Endothelial cell (in vitro differentiated cells): ENCODE measurements at regions not wholly inside any gene's neighbourhood (a gene's known extent, or its start where the extent isn't known, plus 50 kb on each side); places are given as distances from the start of the nearest gene placed in this dataset.

Experiments used
- DNase-seq: peaks from one replicate; pipeline ENCODE4 v3.0.0; 2021; ENCODE audit warnings: low spot score
- H3K27ac Mint-ChIP-seq: one replicate; pipeline ENCODE4 v1.8.0; 2021; ENCODE audit warnings: mixed read lengths, inconsistent platforms; ENCODE audit not compliant: unreplicated experiment
- H3K27me3 Mint-ChIP-seq: one replicate; pipeline ENCODE4 v1.8.0; 2021; ENCODE audit warnings: mild to moderate bottlenecking, moderate library complexity, mixed read lengths, inconsistent platforms; ENCODE audit not compliant: unreplicated experiment
- H3K36me3 Mint-ChIP-seq: one replicate; pipeline ENCODE4 v1.8.0; 2021; ENCODE audit warnings: mild to moderate bottlenecking, low read depth, mixed read lengths, inconsistent platforms; ENCODE audit not compliant: unreplicated experiment
- H3K4me1 Mint-ChIP-seq: one replicate; pipeline ENCODE4 v1.8.0; 2021; ENCODE audit warnings: mild to moderate bottlenecking, mixed read lengths, inconsistent platforms; ENCODE audit not compliant: unreplicated experiment
- H3K4me3 Mint-ChIP-seq: one replicate; pipeline ENCODE4 v1.8.0; 2021; ENCODE audit warnings: mild to moderate bottlenecking, mixed read lengths, inconsistent platforms; ENCODE audit not compliant: unreplicated experiment
- H3K9me3 Mint-ChIP-seq: one replicate; pipeline ENCODE4 v1.8.0; 2021; ENCODE audit warnings: mixed read lengths, inconsistent platforms; ENCODE audit not compliant: unreplicated experiment
- TF ChIP-seq, protein P1 (sequence below): fragments of 200-600 bp; sonication (generic); IDR thresholded peaks from one replicate; pipeline ENCODE4 v1.5.0; 2021; ENCODE audit warnings: antibody characterized with exemption; ENCODE audit not compliant: unreplicated experiment

DNA sequence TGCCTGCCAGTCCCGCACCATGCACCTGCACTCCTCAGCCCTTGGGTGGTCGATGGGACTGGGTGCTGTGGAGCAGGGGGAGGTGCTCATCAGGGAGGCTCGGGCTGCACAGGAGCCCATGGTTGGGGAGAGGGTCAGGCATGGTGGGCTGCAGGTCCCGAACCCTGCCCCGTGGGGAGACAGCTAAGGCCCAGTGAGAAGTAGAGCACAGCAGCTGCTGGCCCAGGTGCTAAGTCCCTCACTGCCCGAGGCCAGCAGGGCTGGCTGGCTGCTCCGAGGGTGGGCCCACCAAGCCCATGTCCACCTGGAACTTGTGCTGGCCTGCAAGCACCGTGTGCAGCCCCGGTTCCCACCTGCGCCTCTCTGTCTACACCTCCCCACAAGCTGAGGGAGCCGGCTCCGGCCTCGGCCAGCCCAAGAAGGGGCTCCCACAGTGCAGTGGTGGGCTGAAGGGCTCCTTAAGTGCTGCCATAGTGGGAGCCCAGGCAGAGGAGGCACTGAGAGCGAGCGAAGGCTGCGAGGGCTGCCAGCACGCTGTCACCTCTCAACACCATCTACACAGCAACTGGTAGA, 88.5 kb upstream of the ELAVL2 start:
- Mint-ChIP-seq H3K4me1 (no peaks in the 10 kb centered on the region), H3K27ac (no peak overlapping the region), H3K27me3 (no peaks in the 10 kb centered on the region), H3K36me3 (no peaks in the 10 kb centered on the region), H3K4me3 (no peak overlapping the region), H3K9me3 (no peaks in the 10 kb centered on the region)
- no peak for DNase-seq
- TF ChIP-seq, protein P1, sequence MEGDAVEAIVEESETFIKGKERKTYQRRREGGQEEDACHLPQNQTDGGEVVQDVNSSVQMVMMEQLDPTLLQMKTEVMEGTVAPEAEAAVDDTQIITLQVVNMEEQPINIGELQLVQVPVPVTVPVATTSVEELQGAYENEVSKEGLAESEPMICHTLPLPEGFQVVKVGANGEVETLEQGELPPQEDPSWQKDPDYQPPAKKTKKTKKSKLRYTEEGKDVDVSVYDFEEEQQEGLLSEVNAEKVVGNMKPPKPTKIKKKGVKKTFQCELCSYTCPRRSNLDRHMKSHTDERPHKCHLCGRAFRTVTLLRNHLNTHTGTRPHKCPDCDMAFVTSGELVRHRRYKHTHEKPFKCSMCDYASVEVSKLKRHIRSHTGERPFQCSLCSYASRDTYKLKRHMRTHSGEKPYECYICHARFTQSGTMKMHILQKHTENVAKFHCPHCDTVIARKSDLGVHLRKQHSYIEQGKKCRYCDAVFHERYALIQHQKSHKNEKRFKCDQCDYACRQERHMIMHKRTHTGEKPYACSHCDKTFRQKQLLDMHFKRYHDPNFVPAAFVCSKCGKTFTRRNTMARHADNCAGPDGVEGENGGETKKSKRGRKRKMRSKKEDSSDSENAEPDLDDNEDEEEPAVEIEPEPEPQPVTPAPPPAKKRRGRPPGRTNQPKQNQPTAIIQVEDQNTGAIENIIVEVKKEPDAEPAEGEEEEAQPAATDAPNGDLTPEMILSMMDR = no peak

DNA sequence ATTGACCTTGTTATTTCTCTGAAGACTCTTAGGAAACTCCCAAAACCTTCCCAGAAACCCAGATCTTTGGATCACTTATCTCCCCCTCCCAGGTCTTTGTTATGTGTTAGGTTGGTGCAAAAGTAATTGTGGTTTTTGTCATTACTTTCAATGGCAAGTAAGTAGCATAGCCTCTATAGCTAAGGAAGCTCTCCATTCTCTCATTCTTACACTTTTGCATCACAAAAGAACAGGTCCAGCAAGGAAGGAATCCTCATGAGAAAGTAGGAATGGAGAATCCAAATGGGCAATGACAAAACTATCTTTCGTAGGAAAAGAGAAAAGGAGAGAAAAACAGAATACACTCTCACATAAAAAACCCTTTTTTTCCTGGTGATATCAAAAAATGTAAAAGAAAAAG, 81.3 kb upstream of the ELAVL2 start:
- no peaks in the 10 kb centered on the region for H3K4me1 Mint-ChIP-seq
- H3K27me3 Mint-ChIP-seq = no peaks in the 10 kb centered on the region
- no peak overlapping the region for H3K4me3 Mint-ChIP-seq
- DNase-seq = no peak
- H3K27ac Mint-ChIP-seq = no peak overlapping the region
- H3K36me3 Mint-ChIP-seq = no peaks in the 10 kb centered on the region
- H3K9me3 Mint-ChIP-seq = no peaks in the 10 kb centered on the region
- TF ChIP-seq, protein P1 = no peak

DNA sequence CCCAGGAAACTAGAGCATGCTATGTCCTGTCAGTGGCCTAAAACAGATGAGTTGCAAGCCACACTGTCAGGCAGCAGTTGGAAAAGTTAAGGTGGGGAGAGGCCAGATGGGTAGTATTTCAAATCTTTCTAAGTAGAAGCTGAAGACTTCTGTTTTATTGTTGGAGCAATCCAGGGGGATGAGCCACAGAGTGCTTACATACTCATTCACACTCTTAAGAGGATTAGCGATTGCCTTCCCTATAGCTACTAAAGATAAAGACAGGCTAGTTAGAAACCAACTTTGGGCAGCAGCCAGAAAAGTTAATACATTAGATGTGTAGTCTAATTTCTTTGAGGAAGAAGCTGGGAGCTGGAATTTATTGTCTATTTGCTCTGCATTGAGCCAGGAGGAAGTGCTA, 61.7 kb upstream of the ELAVL2 start:
- TF ChIP-seq, protein P1 = no peak
- Mint-ChIP-seq H3K36me3 (no peaks in the 10 kb centered on the region), H3K27ac (no peak overlapping the region), H3K4me3 (no peak overlapping the region), H3K9me3 (peaks cover 7% of the 10 kb centered on the region), H3K4me1 (no peaks in the 10 kb centered on the region), H3K27me3 (no peaks in the 10 kb centered on the region)
- DNase-seq = no peak
